ENCODE measurements at regions not wholly inside any gene's neighbourhood (a gene's known extent, or its start where the extent isn't known, plus 50 kb on each side); places are given as distances from the start of the nearest gene placed in this dataset.

GRCh38 chr3:99524559-99524958 lies 113.8 kb upstream of the COL8A1 start:
- no peak for TF ChIP-seq CTCF (conservative IDR thresholded peaks at IDR 0.05 in 1 of 2, IDR thresholded peaks at IDR 0.05 in 1 of 2; ENCODE audit: low read depth in 1 of 2, low read length in 2 of 2)
- no peak for TF ChIP-seq EZH2 (IDR thresholded peaks at IDR 0.05; ENCODE audit: low read length, missing control alignments)
